SK-N-SH treated with all-trans-retinoic acid at 6 μM for 48 hours (cell line): ENCODE measurements at regions not wholly inside any gene's neighbourhood (a gene's known extent, or its start where the extent isn't known, plus 50 kb on each side); places are given as distances from the start of the nearest gene placed in this dataset.

ENCODE experiments used
- CREB5 ChIP-seq: fragments of 250-450 bp; sonication (Bioruptor Pico); IDR thresholded peaks from 2 replicates; pipeline ENCODE4 v1.5.1; 2020; ENCODE audit warnings: low read depth, mild to moderate bottlenecking, moderate library complexity
- ESRRG ChIP-seq: fragments of 250-450 bp; sonication (Bioruptor Pico); IDR thresholded peaks from 2 replicates; pipeline ENCODE4 v1.6.1; 2021; ENCODE audit warnings: mild to moderate bottlenecking
- RARB ChIP-seq: fragments of 250-450 bp; sonication (Bioruptor Pico); IDR thresholded peaks from 2 replicates; pipeline ENCODE4 v1.8.0; 2021; ENCODE audit warnings: mild to moderate bottlenecking, moderate library complexity
- TOX ChIP-seq: fragments of 250-450 bp; sonication (Bioruptor Pico); IDR thresholded peaks from 2 replicates; pipeline ENCODE4 v1.8.0; 2021; ENCODE audit warnings: mild to moderate bottlenecking, moderate library complexity, borderline replicate concordance
- ZFP3 ChIP-seq: fragments of 250-450 bp; sonication (Bioruptor Pico); IDR thresholded peaks from 2 replicates; pipeline ENCODE4 v1.5.0; 2020; ENCODE audit warnings: mild to moderate bottlenecking, moderate library complexity

- TF ChIP-seq TOX (CRISPR knock-in tag) (no peak), RARB (CRISPR knock-in tag) (no peak), ZFP3 (CRISPR knock-in tag) (no peak), CREB5 (CRISPR knock-in tag) (no peak), ESRRG (CRISPR knock-in tag) (no peak)
Measured at GRCh38 chr6:28721372-28721771, 195.7 kb downstream of the GPX5 start.
